ENCODE measurements at regions not wholly inside any gene's neighbourhood (a gene's known extent, or its start where the extent isn't known, plus 50 kb on each side); places are given as distances from the start of the nearest gene placed in this dataset.
"Not testable (repeated sequence)": the region's sequence is repeated elsewhere in the genome, so short reads cannot be mapped to it uniquely, and the experiment has no call there.

- no peak overlapping the region for H3K27ac ChIP-seq (ENCODE audit: low read depth in 1 of 3, low read length in 2 of 3)
- FAIRE-seq (no peak), DNase-seq (no peak)
- H3K9me3 ChIP-seq (ENCODE audit: control insufficient read depth in 2 of 2, insufficient read depth in 1 of 2, low read depth in 1 of 2, low read length in 1 of 2) = no peaks in the 10 kb centered on the region
- no peaks in the 10 kb centered on the region for H3K36me3 ChIP-seq (ENCODE audit: control insufficient read depth in 3 of 3, insufficient read depth in 2 of 3, low read depth in 1 of 3, low read length in 3 of 3)
- H3K27me3 ChIP-seq (ENCODE audit: control insufficient read depth in 3 of 3, insufficient read depth in 3 of 3, low read length in 3 of 3) = no peaks in the 10 kb centered on the region
- H3K4me1 ChIP-seq (ENCODE audit: control insufficient read depth in 3 of 3, insufficient read depth in 2 of 3, low read depth in 1 of 3, low read length in 2 of 3) = no peaks in the 10 kb centered on the region
- no peak overlapping the region for H3K4me3 ChIP-seq (ENCODE audit: low read depth in 1 of 3, low read length in 3 of 3)
- WGBS, 3 donors = 55 to 79% (median 59%) methylated on average over 1 of the region's 1 CpG
Observed at GRCh38 chr21:27043377-27043776, 76.5 kb upstream of the ADAMTS5 start.

- no peaks in the 10 kb centered on the region for H3K36me3 ChIP-seq (ENCODE audit: control insufficient read depth in 3 of 3, insufficient read depth in 2 of 3, low read depth in 1 of 3, low read length in 3 of 3)
- WGBS, 3 donors = 74 to 87% (median 83%) methylated on average over 2 of the region's 2 CpGs
- FAIRE-seq = no peak
- no peaks in the 10 kb centered on the region for H3K9me3 ChIP-seq (ENCODE audit: control insufficient read depth in 2 of 2, insufficient read depth in 1 of 2, low read depth in 1 of 2, low read length in 1 of 2)
- DNase-seq = no peak
- no peak overlapping the region for H3K27ac ChIP-seq (ENCODE audit: low read depth in 1 of 3, low read length in 2 of 3)
- H3K4me3 ChIP-seq (ENCODE audit: low read depth in 1 of 3, low read length in 3 of 3) = no peak overlapping the region
- H3K27me3 ChIP-seq (ENCODE audit: control insufficient read depth in 3 of 3, insufficient read depth in 3 of 3, low read length in 3 of 3) = no peaks in the 10 kb centered on the region
- H3K4me1 ChIP-seq (ENCODE audit: control insufficient read depth in 3 of 3, insufficient read depth in 2 of 3, low read depth in 1 of 3, low read length in 2 of 3) = no peaks in the 10 kb centered on the region
Observed at GRCh38 chr21:27040738-27041469, 74.0 kb upstream of the ADAMTS5 start.

- Histone ChIP-seq H3K27ac (ENCODE audit: low read depth in 1 of 3, low read length in 2 of 3) (no peak overlapping the region), H3K36me3 (ENCODE audit: control insufficient read depth in 3 of 3, insufficient read depth in 2 of 3, low read depth in 1 of 3, low read length in 3 of 3) (no peaks in the 10 kb centered on the region), H3K27me3 (ENCODE audit: control insufficient read depth in 3 of 3, insufficient read depth in 3 of 3, low read length in 3 of 3) (no peaks in the 10 kb centered on the region), H3K9me3 (ENCODE audit: control insufficient read depth in 2 of 2, insufficient read depth in 1 of 2, low read depth in 1 of 2, low read length in 1 of 2) (no peaks in the 10 kb centered on the region), H3K4me1 (ENCODE audit: control insufficient read depth in 3 of 3, insufficient read depth in 2 of 3, low read depth in 1 of 3, low read length in 2 of 3) (no peaks in the 10 kb centered on the region), H3K4me3 (ENCODE audit: low read depth in 1 of 3, low read length in 3 of 3) (no peak overlapping the region)
- DNase-seq = no peak
- FAIRE-seq = no peak
- 82 to 92% (median 87%) methylated on average over 3 of the region's 3 CpGs for WGBS, 3 donors
Observed at GRCh38 chr21:27036736-27037301, 69.9 kb upstream of the ADAMTS5 start.

GRCh38 chr21:27035791-27036190, 68.9 kb upstream of the ADAMTS5 start:
- DNase-seq = no peak
- Histone ChIP-seq H3K27me3 (ENCODE audit: control insufficient read depth in 3 of 3, insufficient read depth in 3 of 3, low read length in 3 of 3) (no peaks in the 10 kb centered on the region), H3K27ac (ENCODE audit: low read depth in 1 of 3, low read length in 2 of 3) (no peak overlapping the region), H3K9me3 (ENCODE audit: control insufficient read depth in 2 of 2, insufficient read depth in 1 of 2, low read depth in 1 of 2, low read length in 1 of 2) (no peaks in the 10 kb centered on the region), H3K4me1 (ENCODE audit: control insufficient read depth in 3 of 3, insufficient read depth in 2 of 3, low read depth in 1 of 3, low read length in 2 of 3) (no peaks in the 10 kb centered on the region), H3K36me3 (ENCODE audit: control insufficient read depth in 3 of 3, insufficient read depth in 2 of 3, low read depth in 1 of 3, low read length in 3 of 3) (no peaks in the 10 kb centered on the region), H3K4me3 (ENCODE audit: low read depth in 1 of 3, low read length in 3 of 3) (no peak overlapping the region)
- 65 to 67% (median 65%) methylated on average over 4 of the region's 4 CpGs for WGBS, 3 donors
- FAIRE-seq = no peak

- no peaks in the 10 kb centered on the region for H3K4me1 ChIP-seq (ENCODE audit: control insufficient read depth in 3 of 3, insufficient read depth in 2 of 3, low read depth in 1 of 3, low read length in 2 of 3)
- WGBS, 3 donors = 85 to 90% (median 89%) methylated on average over 1 of the region's 1 CpG
- no peak overlapping the region for H3K27ac ChIP-seq (ENCODE audit: low read depth in 1 of 3, low read length in 2 of 3)
- H3K36me3 ChIP-seq (ENCODE audit: control insufficient read depth in 3 of 3, insufficient read depth in 2 of 3, low read depth in 1 of 3, low read length in 3 of 3) = no peaks in the 10 kb centered on the region
- no peak overlapping the region for H3K4me3 ChIP-seq (ENCODE audit: low read depth in 1 of 3, low read length in 3 of 3)
- no peaks in the 10 kb centered on the region for H3K27me3 ChIP-seq (ENCODE audit: control insufficient read depth in 3 of 3, insufficient read depth in 3 of 3, low read length in 3 of 3)
- H3K9me3 ChIP-seq (ENCODE audit: control insufficient read depth in 2 of 2, insufficient read depth in 1 of 2, low read depth in 1 of 2, low read length in 1 of 2) = no peaks in the 10 kb centered on the region
- DNase-seq = no peak
- no peak for FAIRE-seq
Observed at GRCh38 chr21:27034796-27035195, 67.9 kb upstream of the ADAMTS5 start.

GRCh38 chr21:27033471-27033870, 66.6 kb upstream of the ADAMTS5 start:
- Histone ChIP-seq H3K27me3 (ENCODE audit: control insufficient read depth in 3 of 3, insufficient read depth in 3 of 3, low read length in 3 of 3) (no peaks in the 10 kb centered on the region), H3K27ac (ENCODE audit: low read depth in 1 of 3, low read length in 2 of 3) (no peak overlapping the region), H3K9me3 (ENCODE audit: control insufficient read depth in 2 of 2, insufficient read depth in 1 of 2, low read depth in 1 of 2, low read length in 1 of 2) (no peaks in the 10 kb centered on the region), H3K4me1 (ENCODE audit: control insufficient read depth in 3 of 3, insufficient read depth in 2 of 3, low read depth in 1 of 3, low read length in 2 of 3) (no peaks in the 10 kb centered on the region), H3K4me3 (ENCODE audit: low read depth in 1 of 3, low read length in 3 of 3) (no peak overlapping the region), H3K36me3 (ENCODE audit: control insufficient read depth in 3 of 3, insufficient read depth in 2 of 3, low read depth in 1 of 3, low read length in 3 of 3) (no peaks in the 10 kb centered on the region)
- FAIRE-seq (no peak), DNase-seq (no peak)
- 66 to 79% (median 72%) methylated on average over 3 of the region's 3 CpGs for WGBS, 3 donors

- Histone ChIP-seq H3K4me1 (ENCODE audit: control insufficient read depth in 3 of 3, insufficient read depth in 2 of 3, low read depth in 1 of 3, low read length in 2 of 3) (no peaks in the 10 kb centered on the region), H3K36me3 (ENCODE audit: control insufficient read depth in 3 of 3, insufficient read depth in 2 of 3, low read depth in 1 of 3, low read length in 3 of 3) (no peaks in the 10 kb centered on the region), H3K27ac (ENCODE audit: low read depth in 1 of 3, low read length in 2 of 3) (no peak overlapping the region), H3K4me3 (ENCODE audit: low read depth in 1 of 3, low read length in 3 of 3) (no peak overlapping the region), H3K9me3 (ENCODE audit: control insufficient read depth in 2 of 2, insufficient read depth in 1 of 2, low read depth in 1 of 2, low read length in 1 of 2) (no peaks in the 10 kb centered on the region), H3K27me3 (ENCODE audit: control insufficient read depth in 3 of 3, insufficient read depth in 3 of 3, low read length in 3 of 3) (no peaks in the 10 kb centered on the region)
- no peak for DNase-seq
- FAIRE-seq = no peak
- WGBS, 3 donors = 23 to 58% (median 52%) methylated on average over 1 of the region's 1 CpG
Observed at GRCh38 chr21:27026501-27026900, 59.6 kb upstream of the ADAMTS5 start.

GRCh38 chr21:27025708-27026107, 58.8 kb upstream of the ADAMTS5 start:
- H3K27ac ChIP-seq (ENCODE audit: low read depth in 1 of 3, low read length in 2 of 3); H3K4me1 ChIP-seq (ENCODE audit: control insufficient read depth in 3 of 3, insufficient read depth in 2 of 3, low read depth in 1 of 3, low read length in 2 of 3); H3K27me3 ChIP-seq (ENCODE audit: control insufficient read depth in 3 of 3, insufficient read depth in 3 of 3, low read length in 3 of 3); FAIRE-seq; H3K36me3 ChIP-seq (ENCODE audit: control insufficient read depth in 3 of 3, insufficient read depth in 2 of 3, low read depth in 1 of 3, low read length in 3 of 3); H3K9me3 ChIP-seq (ENCODE audit: control insufficient read depth in 2 of 2, insufficient read depth in 1 of 2, low read depth in 1 of 2, low read length in 1 of 2); H3K4me3 ChIP-seq (ENCODE audit: low read depth in 1 of 3, low read length in 3 of 3); DNase-seq: not testable (repeated sequence)
- 55 to 64% (median 60%) methylated on average over 9 to 10 of the region's 10 CpGs for WGBS, 3 donors

GRCh38 chr21:27024971-27025370, 58.1 kb upstream of the ADAMTS5 start:
- no peak overlapping the region for H3K4me3 ChIP-seq (ENCODE audit: low read depth in 1 of 3, low read length in 3 of 3)
- no peak overlapping the region for H3K27ac ChIP-seq (ENCODE audit: low read depth in 1 of 3, low read length in 2 of 3)
- no peak for FAIRE-seq
- 85 to 90% (median 86%) methylated on average over 1 of the region's 1 CpG for WGBS, 3 donors
- H3K27me3 ChIP-seq (ENCODE audit: control insufficient read depth in 3 of 3, insufficient read depth in 3 of 3, low read length in 3 of 3) = no peaks in the 10 kb centered on the region
- no peaks in the 10 kb centered on the region for H3K4me1 ChIP-seq (ENCODE audit: control insufficient read depth in 3 of 3, insufficient read depth in 2 of 3, low read depth in 1 of 3, low read length in 2 of 3)
- no peak for DNase-seq
- no peaks in the 10 kb centered on the region for H3K9me3 ChIP-seq (ENCODE audit: control insufficient read depth in 2 of 2, insufficient read depth in 1 of 2, low read depth in 1 of 2, low read length in 1 of 2)
- H3K36me3 ChIP-seq (ENCODE audit: control insufficient read depth in 3 of 3, insufficient read depth in 2 of 3, low read depth in 1 of 3, low read length in 3 of 3) = no peaks in the 10 kb centered on the region
